PC-3 (cell line): ENCODE measurements at regions not wholly inside any gene's neighbourhood (a gene's known extent, or its start where the extent isn't known, plus 50 kb on each side); places are given as distances from the start of the nearest gene placed in this dataset.

Experiments used
- EZH2 ChIP-seq: fragments of 300-600 bp; sonication (generic); IDR thresholded peaks from one replicate; pipeline ENCODE4 v1.6.1; 2017; ENCODE audit warnings: antibody characterized with exemption, mild to moderate bottlenecking, low read length; ENCODE audit not compliant: unreplicated experiment
- TF ChIP-seq, protein P1 (sequence below): fragments of 300-600 bp; sonication (generic); conservative IDR thresholded peaks from 2 replicates; pipeline ENCODE4 v1.5.1; 2017; ENCODE audit warnings: antibody characterized with exemption, low read depth, mild to moderate bottlenecking, low read length

- TF ChIP-seq, protein P1, sequence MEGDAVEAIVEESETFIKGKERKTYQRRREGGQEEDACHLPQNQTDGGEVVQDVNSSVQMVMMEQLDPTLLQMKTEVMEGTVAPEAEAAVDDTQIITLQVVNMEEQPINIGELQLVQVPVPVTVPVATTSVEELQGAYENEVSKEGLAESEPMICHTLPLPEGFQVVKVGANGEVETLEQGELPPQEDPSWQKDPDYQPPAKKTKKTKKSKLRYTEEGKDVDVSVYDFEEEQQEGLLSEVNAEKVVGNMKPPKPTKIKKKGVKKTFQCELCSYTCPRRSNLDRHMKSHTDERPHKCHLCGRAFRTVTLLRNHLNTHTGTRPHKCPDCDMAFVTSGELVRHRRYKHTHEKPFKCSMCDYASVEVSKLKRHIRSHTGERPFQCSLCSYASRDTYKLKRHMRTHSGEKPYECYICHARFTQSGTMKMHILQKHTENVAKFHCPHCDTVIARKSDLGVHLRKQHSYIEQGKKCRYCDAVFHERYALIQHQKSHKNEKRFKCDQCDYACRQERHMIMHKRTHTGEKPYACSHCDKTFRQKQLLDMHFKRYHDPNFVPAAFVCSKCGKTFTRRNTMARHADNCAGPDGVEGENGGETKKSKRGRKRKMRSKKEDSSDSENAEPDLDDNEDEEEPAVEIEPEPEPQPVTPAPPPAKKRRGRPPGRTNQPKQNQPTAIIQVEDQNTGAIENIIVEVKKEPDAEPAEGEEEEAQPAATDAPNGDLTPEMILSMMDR, result no peak
- no peak for TF ChIP-seq EZH2
Observed at GRCh38 chr1:208631506-208631905, 387.3 kb upstream of the PLXNA2 start.
